ENCODE measurements at regions not wholly inside any gene's neighbourhood (a gene's known extent, or its start where the extent isn't known, plus 50 kb on each side); places are given as distances from the start of the nearest gene placed in this dataset.

DNA sequence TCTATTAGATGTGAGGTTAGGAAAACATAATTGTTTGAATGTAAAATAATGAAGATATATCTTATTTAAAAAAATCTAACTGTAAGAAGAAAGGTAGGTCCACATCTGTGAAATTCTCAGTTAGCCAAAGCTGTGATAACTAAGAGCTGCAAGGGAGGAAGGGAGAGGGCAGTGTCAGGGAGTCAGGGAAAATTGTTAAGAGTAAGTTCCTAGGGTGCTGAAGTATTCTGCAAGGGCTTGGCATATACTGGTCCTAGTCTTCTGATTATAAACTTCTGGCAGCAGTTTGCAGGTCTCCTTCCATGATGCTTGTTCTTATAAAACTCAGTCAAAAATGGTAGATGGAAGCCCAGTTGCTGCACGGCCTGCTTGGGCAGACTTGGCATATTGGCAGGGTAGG lies 233.2 kb downstream of the NMUR2 start:
- TF ChIP-seq POLR2A (IDR thresholded peaks at IDR 0.05): no peak
- TF ChIP-seq, protein P1, sequence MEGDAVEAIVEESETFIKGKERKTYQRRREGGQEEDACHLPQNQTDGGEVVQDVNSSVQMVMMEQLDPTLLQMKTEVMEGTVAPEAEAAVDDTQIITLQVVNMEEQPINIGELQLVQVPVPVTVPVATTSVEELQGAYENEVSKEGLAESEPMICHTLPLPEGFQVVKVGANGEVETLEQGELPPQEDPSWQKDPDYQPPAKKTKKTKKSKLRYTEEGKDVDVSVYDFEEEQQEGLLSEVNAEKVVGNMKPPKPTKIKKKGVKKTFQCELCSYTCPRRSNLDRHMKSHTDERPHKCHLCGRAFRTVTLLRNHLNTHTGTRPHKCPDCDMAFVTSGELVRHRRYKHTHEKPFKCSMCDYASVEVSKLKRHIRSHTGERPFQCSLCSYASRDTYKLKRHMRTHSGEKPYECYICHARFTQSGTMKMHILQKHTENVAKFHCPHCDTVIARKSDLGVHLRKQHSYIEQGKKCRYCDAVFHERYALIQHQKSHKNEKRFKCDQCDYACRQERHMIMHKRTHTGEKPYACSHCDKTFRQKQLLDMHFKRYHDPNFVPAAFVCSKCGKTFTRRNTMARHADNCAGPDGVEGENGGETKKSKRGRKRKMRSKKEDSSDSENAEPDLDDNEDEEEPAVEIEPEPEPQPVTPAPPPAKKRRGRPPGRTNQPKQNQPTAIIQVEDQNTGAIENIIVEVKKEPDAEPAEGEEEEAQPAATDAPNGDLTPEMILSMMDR (IDR thresholded peaks at IDR 0.05): no peak
